Lower lobe of right lung (tissue), 2 donors: ENCODE measurements at regions not wholly inside any gene's neighbourhood (a gene's known extent, or its start where the extent isn't known, plus 50 kb on each side); places are given as distances from the start of the nearest gene placed in this dataset.

Experiments
- ATAC-seq, 2 donors: fragments of 200-7000 bp; cut with Tn5 transposase; one replicate each; pipeline ENCODE4 v1.9.1; 2020 to 2022; ENCODE audit warnings: mild to moderate bottlenecking in 2 of 2, moderate library complexity in 2 of 2
- DNase-seq: peaks from one replicate; pipeline ENCODE4 v3.0.0-alpha.2; 2020
- H3K27ac ChIP-seq: fragments of 200-600 bp; one replicate; pipeline ENCODE4 v1.8.0; 2022
- H3K27me3 ChIP-seq: fragments of 200-600 bp; one replicate; pipeline ENCODE4 v1.8.0; 2022; ENCODE audit warnings: low read depth
- H3K36me3 ChIP-seq: fragments of 200-600 bp; one replicate; pipeline ENCODE4 v1.8.0; 2022; ENCODE audit warnings: mild to moderate bottlenecking
- H3K4me1 ChIP-seq: fragments of 200-600 bp; one replicate; pipeline ENCODE4 v1.8.0; 2022
- H3K4me3 ChIP-seq: fragments of 200-600 bp; one replicate; pipeline ENCODE4 v1.8.0; 2022; ENCODE audit warnings: mild to moderate bottlenecking
- H3K9me3 ChIP-seq: fragments of 200-600 bp; one replicate; pipeline ENCODE4 v1.8.0; 2022
- CTCF ChIP-seq: fragments of 200-600 bp; IDR thresholded peaks from one replicate; pipeline ENCODE4 v1.8.0; 2022; ENCODE audit warnings: antibody characterized with exemption, mild to moderate bottlenecking
- intact Hi-C: fragments of 100-400 bp; cut with DNase I; formaldehyde crosslinking; loops from one replicate; pipeline ENCODE4 v1.11.0; 2022
- donor health status: DM: no; HTN: yes; CAD: no; lungs with severe emphysema.

GRCh38 chr4:80145739-80146138, 51.6 kb upstream of the PRDM8 start:
- intact Hi-C loops = no loop called here
- H3K9me3 ChIP-seq = no peaks in the 10 kb centered on the region
- H3K27ac ChIP-seq = no peak overlapping the region
- no peak for TF ChIP-seq CTCF
- H3K27me3 ChIP-seq = no peaks in the 10 kb centered on the region
- H3K4me3 ChIP-seq = no peak overlapping the region
- DNase-seq = no peak
- H3K4me1 ChIP-seq = no peaks in the 10 kb centered on the region
- no peak for ATAC-seq
- no peaks in the 10 kb centered on the region for H3K36me3 ChIP-seq

- Histone ChIP-seq H3K27me3 (no peaks in the 10 kb centered on the region), H3K27ac (no peak overlapping the region), H3K4me3 (no peak overlapping the region), H3K36me3 (no peaks in the 10 kb centered on the region), H3K4me1 (no peaks in the 10 kb centered on the region), H3K9me3 (no peaks in the 10 kb centered on the region)
- intact Hi-C loops = no loop called here
- no peak for TF ChIP-seq CTCF
- DNase-seq (no peak), ATAC-seq (no peak)
Measured at GRCh38 chr4:80144676-80145470, 52.4 kb upstream of the PRDM8 start.

- H3K36me3 ChIP-seq = no peaks in the 10 kb centered on the region
- intact Hi-C loops = no loop called here
- no peaks in the 10 kb centered on the region for H3K9me3 ChIP-seq
- H3K27me3 ChIP-seq = no peaks in the 10 kb centered on the region
- TF ChIP-seq CTCF = no peak
- no peaks in the 10 kb centered on the region for H3K4me1 ChIP-seq
- DNase-seq = no peak
- no peak overlapping the region for H3K4me3 ChIP-seq
- H3K27ac ChIP-seq = no peak overlapping the region
- no peak for ATAC-seq
Measured at GRCh38 chr4:80143307-80143679, 54.0 kb upstream of the PRDM8 start.

GRCh38 chr4:80142394-80143306, 54.7 kb upstream of the PRDM8 start:
- no peak for TF ChIP-seq CTCF
- H3K27me3 ChIP-seq = no peaks in the 10 kb centered on the region
- no peaks in the 10 kb centered on the region for H3K4me1 ChIP-seq
- ATAC-seq = no peak
- H3K4me3 ChIP-seq = no peak overlapping the region
- no peaks in the 10 kb centered on the region for H3K36me3 ChIP-seq
- intact Hi-C loops = no loop called here
- no peaks in the 10 kb centered on the region for H3K9me3 ChIP-seq
- H3K27ac ChIP-seq = no peak overlapping the region
- no peak for DNase-seq

- no peaks in the 10 kb centered on the region for H3K4me1 ChIP-seq
- no peak for ATAC-seq
- no peaks in the 10 kb centered on the region for H3K27me3 ChIP-seq
- no peak overlapping the region for H3K27ac ChIP-seq
- no peak for DNase-seq
- H3K4me3 ChIP-seq = no peak overlapping the region
- H3K36me3 ChIP-seq = no peaks in the 10 kb centered on the region
- intact Hi-C loops = no loop called here
- TF ChIP-seq CTCF = no peak
- no peaks in the 10 kb centered on the region for H3K9me3 ChIP-seq
Measured at GRCh38 chr4:80141543-80141942, 55.8 kb upstream of the PRDM8 start.
